ENCODE measurements at regions not wholly inside any gene's neighbourhood (a gene's known extent, or its start where the extent isn't known, plus 50 kb on each side); places are given as distances from the start of the nearest gene placed in this dataset.
A peak's percentile ranks its signal among the peaks of the same experiment; 100 is the strongest.

GRCh38 chr5:158644301-158644700 lies 455.4 kb downstream of the EBF1 start:
- Mint-ChIP-seq H3K27me3 (peaks cover 0 to 1% (median 0%) of the 10 kb centered on the region in 3 donors), H3K9me3 (no peaks in the 10 kb centered on the region), H3K27ac (no peak overlapping the region), H3K4me3 (no peak overlapping the region), H3K36me3 (no peaks in the 10 kb centered on the region), H3K4me1 (peaks cover 0 to 6% (median 3%) of the 10 kb centered on the region in 3 donors)
- ATAC-seq (ENCODE audit: low read depth in 2 of 2) (no peak), DNase-seq (no peak)

- no peak for ATAC-seq (ENCODE audit: low read depth in 2 of 2)
- Mint-ChIP-seq H3K36me3 (no peaks in the 10 kb centered on the region), H3K4me3 (no peak overlapping the region), H3K4me1 (peaks cover 0 to 6% (median 3%) of the 10 kb centered on the region in 3 donors), H3K9me3 (no peaks in the 10 kb centered on the region), H3K27me3 (no peaks in the 10 kb centered on the region), H3K27ac (peak overlapping the region in 2 of 6 donors; percentile 11 to 62)
- DNase-seq: no peak
Observed at GRCh38 chr5:158643840-158644239, 455.9 kb downstream of the EBF1 start.

GRCh38 chr5:158642879-158643278 lies 456.8 kb downstream of the EBF1 start:
- DNase-seq: no peak
- H3K27me3 Mint-ChIP-seq: no peaks in the 10 kb centered on the region
- no peak overlapping the region for H3K4me3 Mint-ChIP-seq
- no peaks in the 10 kb centered on the region for H3K9me3 Mint-ChIP-seq
- no peak for ATAC-seq (ENCODE audit: low read depth in 2 of 2)
- H3K36me3 Mint-ChIP-seq: no peaks in the 10 kb centered on the region
- peaks cover 0 to 6% (median 3%) of the 10 kb centered on the region in 3 donors for H3K4me1 Mint-ChIP-seq
- H3K27ac Mint-ChIP-seq: no peak overlapping the region

GRCh38 chr5:158641016-158641415 lies 458.7 kb downstream of the EBF1 start:
- Mint-ChIP-seq H3K4me1 (peaks cover 4 to 9% (median 6%) of the 10 kb centered on the region in 3 donors), H3K27ac (no peak overlapping the region), H3K4me3 (no peak overlapping the region), H3K36me3 (no peaks in the 10 kb centered on the region), H3K27me3 (no peaks in the 10 kb centered on the region), H3K9me3 (no peaks in the 10 kb centered on the region)
- no peak for DNase-seq
- ATAC-seq (ENCODE audit: low read depth in 2 of 2): no peak

GRCh38 chr5:158640593-158640980 lies 459.1 kb downstream of the EBF1 start:
- Mint-ChIP-seq H3K4me1 (peaks cover 7 to 12% (median 10%) of the 10 kb centered on the region in 3 donors), H3K9me3 (no peaks in the 10 kb centered on the region), H3K36me3 (no peaks in the 10 kb centered on the region), H3K27me3 (no peaks in the 10 kb centered on the region), H3K4me3 (no peak overlapping the region), H3K27ac (no peak overlapping the region)
- DNase-seq (no peak), ATAC-seq (ENCODE audit: low read depth in 2 of 2) (no peak)

GRCh38 chr5:158639881-158640592 lies 459.7 kb downstream of the EBF1 start:
- H3K27me3 Mint-ChIP-seq: no peaks in the 10 kb centered on the region
- H3K36me3 Mint-ChIP-seq: no peaks in the 10 kb centered on the region
- no peaks in the 10 kb centered on the region for H3K9me3 Mint-ChIP-seq
- no peak overlapping the region for H3K27ac Mint-ChIP-seq
- DNase-seq: no peak
- peaks cover 9 to 14% (median 14%) of the 10 kb centered on the region in 3 donors for H3K4me1 Mint-ChIP-seq
- no peak for ATAC-seq (ENCODE audit: low read depth in 2 of 2)
- H3K4me3 Mint-ChIP-seq: no peak overlapping the region

- Mint-ChIP-seq H3K9me3 (no peaks in the 10 kb centered on the region), H3K27me3 (no peaks in the 10 kb centered on the region), H3K4me3 (no peak overlapping the region), H3K36me3 (no peaks in the 10 kb centered on the region), H3K27ac (no peak overlapping the region), H3K4me1 (peaks cover 8 to 12% (median 9%) of the 10 kb centered on the region in 3 donors)
- ATAC-seq (ENCODE audit: low read depth in 2 of 2): no peak
- DNase-seq: no peak
Observed at GRCh38 chr5:158638396-158638795, 461.3 kb downstream of the EBF1 start.

GRCh38 chr5:158637039-158637438 lies 462.7 kb downstream of the EBF1 start:
- no peak for DNase-seq
- Mint-ChIP-seq H3K36me3 (no peaks in the 10 kb centered on the region), H3K27me3 (no peaks in the 10 kb centered on the region), H3K4me3 (no peak overlapping the region), H3K9me3 (no peaks in the 10 kb centered on the region), H3K4me1 (peaks cover 7 to 12% (median 9%) of the 10 kb centered on the region in 3 donors), H3K27ac (peak overlapping the region in 1 of 6 donors; percentile 92)
- peak; percentile 38 to 63 for ATAC-seq (ENCODE audit: low read depth in 2 of 2)

GRCh38 chr5:158635565-158635964 lies 464.2 kb downstream of the EBF1 start:
- peak; percentile 2 for DNase-seq
- Mint-ChIP-seq H3K4me3 (no peak overlapping the region), H3K27ac (peak overlapping the region in 2 of 6 donors; percentile 9 to 39), H3K27me3 (no peaks in the 10 kb centered on the region), H3K36me3 (peaks cover 2 to 4% of the 10 kb centered on the region in 2 donors), H3K4me1 (peaks cover 7 to 12% (median 9%) of the 10 kb centered on the region in 3 donors), H3K9me3 (no peaks in the 10 kb centered on the region)
- peak; percentile 52 to 63 for ATAC-seq (ENCODE audit: low read depth in 2 of 2)

GRCh38 chr5:158634714-158635113 lies 465.0 kb downstream of the EBF1 start:
- Mint-ChIP-seq H3K4me1 (peaks cover 7 to 12% (median 9%) of the 10 kb centered on the region in 3 donors), H3K4me3 (no peak overlapping the region), H3K9me3 (no peaks in the 10 kb centered on the region), H3K27me3 (no peaks in the 10 kb centered on the region), H3K27ac (no peak overlapping the region), H3K36me3 (peaks cover 8% of the 10 kb centered on the region in 2 donors)
- ATAC-seq (ENCODE audit: low read depth in 2 of 2) (no peak), DNase-seq (no peak)

GRCh38 chr5:158629591-158630312 lies 470.0 kb downstream of the EBF1 start:
- Mint-ChIP-seq H3K27ac (no peak overlapping the region), H3K36me3 (peaks cover 8% of the 10 kb centered on the region in 2 donors), H3K9me3 (peaks cover 0 to 10% (median 0%) of the 10 kb centered on the region in 7 donors), H3K4me1 (no peaks in the 10 kb centered on the region), H3K27me3 (no peaks in the 10 kb centered on the region), H3K4me3 (no peak overlapping the region)
- ATAC-seq (ENCODE audit: low read depth in 2 of 2) (no peak), DNase-seq (no peak)

GRCh38 chr5:158626718-158627117 lies 473.0 kb downstream of the EBF1 start:
- no peak for DNase-seq
- no peaks in the 10 kb centered on the region for H3K4me1 Mint-ChIP-seq
- peaks cover 8% of the 10 kb centered on the region in 2 donors for H3K36me3 Mint-ChIP-seq
- H3K27ac Mint-ChIP-seq: no peak overlapping the region
- ATAC-seq (ENCODE audit: low read depth in 2 of 2): no peak
- H3K27me3 Mint-ChIP-seq: no peaks in the 10 kb centered on the region
- H3K4me3 Mint-ChIP-seq: no peak overlapping the region
- peaks cover 0 to 10% (median 0%) of the 10 kb centered on the region in 7 donors for H3K9me3 Mint-ChIP-seq

GRCh38 chr5:158623971-158624370 lies 475.7 kb downstream of the EBF1 start:
- DNase-seq (no peak), ATAC-seq (ENCODE audit: low read depth in 2 of 2) (no peak)
- H3K4me1 Mint-ChIP-seq: no peaks in the 10 kb centered on the region
- no peaks in the 10 kb centered on the region for H3K27me3 Mint-ChIP-seq
- no peaks in the 10 kb centered on the region for H3K36me3 Mint-ChIP-seq
- no peak overlapping the region for H3K27ac Mint-ChIP-seq
- H3K4me3 Mint-ChIP-seq: no peak overlapping the region
- H3K9me3 Mint-ChIP-seq: peaks cover 0 to 7% (median 0%) of the 10 kb centered on the region in 7 donors

GRCh38 chr5:158621391-158621790 lies 478.3 kb downstream of the EBF1 start:
- ATAC-seq (ENCODE audit: low read depth in 2 of 2) (no peak), DNase-seq (no peak)
- H3K4me1 Mint-ChIP-seq: peaks cover 0 to 2% (median 0%) of the 10 kb centered on the region in 3 donors
- H3K9me3 Mint-ChIP-seq: no peaks in the 10 kb centered on the region
- H3K4me3 Mint-ChIP-seq: no peak overlapping the region
- H3K27ac Mint-ChIP-seq: no peak overlapping the region
- no peaks in the 10 kb centered on the region for H3K36me3 Mint-ChIP-seq
- no peaks in the 10 kb centered on the region for H3K27me3 Mint-ChIP-seq
